ENCODE measurements at regions not wholly inside any gene's neighbourhood (a gene's known extent, or its start where the extent isn't known, plus 50 kb on each side); places are given as distances from the start of the nearest gene placed in this dataset.
A peak's percentile ranks its signal among the peaks of the same experiment; 100 is the strongest.

DNA sequence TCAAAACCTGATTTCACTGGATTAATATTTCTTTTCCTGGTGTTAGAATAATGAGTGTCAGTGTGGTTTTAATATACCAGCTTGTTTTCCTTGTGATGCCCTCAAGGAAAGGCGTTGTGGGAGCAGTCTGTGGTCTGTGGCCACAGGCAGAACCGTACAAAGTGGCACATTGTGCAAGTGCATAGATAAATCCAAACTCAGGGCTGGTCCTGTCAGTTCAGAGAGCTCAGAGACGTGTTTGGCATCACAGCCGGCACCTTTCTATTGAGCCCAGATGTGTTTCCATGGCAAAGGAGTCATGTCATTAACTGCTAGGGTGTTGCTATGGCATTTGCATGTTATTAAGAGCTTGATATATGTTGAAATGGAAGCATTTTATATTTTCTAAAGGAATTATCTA lies 289.9 kb upstream of the RASGRP1 start:
- TF ChIP-seq, protein P1, sequence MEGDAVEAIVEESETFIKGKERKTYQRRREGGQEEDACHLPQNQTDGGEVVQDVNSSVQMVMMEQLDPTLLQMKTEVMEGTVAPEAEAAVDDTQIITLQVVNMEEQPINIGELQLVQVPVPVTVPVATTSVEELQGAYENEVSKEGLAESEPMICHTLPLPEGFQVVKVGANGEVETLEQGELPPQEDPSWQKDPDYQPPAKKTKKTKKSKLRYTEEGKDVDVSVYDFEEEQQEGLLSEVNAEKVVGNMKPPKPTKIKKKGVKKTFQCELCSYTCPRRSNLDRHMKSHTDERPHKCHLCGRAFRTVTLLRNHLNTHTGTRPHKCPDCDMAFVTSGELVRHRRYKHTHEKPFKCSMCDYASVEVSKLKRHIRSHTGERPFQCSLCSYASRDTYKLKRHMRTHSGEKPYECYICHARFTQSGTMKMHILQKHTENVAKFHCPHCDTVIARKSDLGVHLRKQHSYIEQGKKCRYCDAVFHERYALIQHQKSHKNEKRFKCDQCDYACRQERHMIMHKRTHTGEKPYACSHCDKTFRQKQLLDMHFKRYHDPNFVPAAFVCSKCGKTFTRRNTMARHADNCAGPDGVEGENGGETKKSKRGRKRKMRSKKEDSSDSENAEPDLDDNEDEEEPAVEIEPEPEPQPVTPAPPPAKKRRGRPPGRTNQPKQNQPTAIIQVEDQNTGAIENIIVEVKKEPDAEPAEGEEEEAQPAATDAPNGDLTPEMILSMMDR (IDR thresholded peaks at IDR 0.05; ENCODE audit: control insufficient read depth, insufficient read depth, low read depth, low read length, missing control alignments), result no peak
- DNase-seq (ENCODE audit: low read depth), result peak; percentile 76
- H3K4me3 ChIP-seq (ENCODE audit: control insufficient read depth, low read depth, low read length), result no peak overlapping the region

DNA sequence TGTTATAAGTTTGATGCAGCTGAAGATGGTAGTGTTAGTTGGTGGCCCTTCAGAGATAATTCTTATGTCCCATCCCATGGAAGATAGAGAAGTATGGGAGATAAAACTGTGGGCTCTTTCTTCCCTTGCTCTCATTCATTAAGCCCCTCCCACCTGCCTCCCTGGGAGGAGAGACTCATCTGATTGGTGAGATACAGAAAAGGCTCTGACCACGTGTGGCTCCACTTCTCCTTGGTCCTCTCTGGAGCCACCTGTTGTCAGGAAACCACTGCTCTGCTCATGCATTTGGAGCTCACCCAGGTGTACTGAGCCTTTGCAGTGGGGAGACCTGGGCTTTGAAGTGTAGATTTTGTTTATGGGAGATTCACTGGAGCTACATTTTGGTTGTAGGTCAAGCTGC lies 293.2 kb upstream of the RASGRP1 start:
- DNase-seq (ENCODE audit: low read depth), result no peak
- H3K4me3 ChIP-seq (ENCODE audit: control insufficient read depth, low read depth, low read length), result no peak overlapping the region
- TF ChIP-seq, protein P1 (IDR thresholded peaks at IDR 0.05; ENCODE audit: control insufficient read depth, insufficient read depth, low read depth, low read length, missing control alignments), result no peak

DNA sequence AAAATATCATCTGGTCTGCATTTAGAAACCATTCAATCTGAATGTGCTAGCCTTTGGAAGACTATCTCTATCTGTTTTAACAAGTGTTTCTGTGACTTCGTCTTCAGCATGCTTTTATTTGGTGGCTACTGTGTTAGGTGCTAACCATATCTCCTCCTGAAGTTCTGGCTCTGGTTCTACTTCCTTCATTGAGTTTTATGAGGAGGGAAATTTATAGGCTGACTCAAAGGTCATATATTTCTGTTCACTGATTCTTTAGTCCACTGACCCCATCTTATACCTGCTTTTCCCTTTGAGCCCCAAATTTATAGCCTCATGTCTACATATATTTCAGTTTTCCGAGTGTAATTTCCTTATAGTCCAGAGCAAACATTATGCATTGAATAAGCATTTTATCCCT lies 295.0 kb upstream of the RASGRP1 start:
- no peak overlapping the region for H3K4me3 ChIP-seq (ENCODE audit: control insufficient read depth, low read depth, low read length)
- TF ChIP-seq, protein P1 (IDR thresholded peaks at IDR 0.05; ENCODE audit: control insufficient read depth, insufficient read depth, low read depth, low read length, missing control alignments), result no peak
- DNase-seq (ENCODE audit: low read depth), result no peak

DNA sequence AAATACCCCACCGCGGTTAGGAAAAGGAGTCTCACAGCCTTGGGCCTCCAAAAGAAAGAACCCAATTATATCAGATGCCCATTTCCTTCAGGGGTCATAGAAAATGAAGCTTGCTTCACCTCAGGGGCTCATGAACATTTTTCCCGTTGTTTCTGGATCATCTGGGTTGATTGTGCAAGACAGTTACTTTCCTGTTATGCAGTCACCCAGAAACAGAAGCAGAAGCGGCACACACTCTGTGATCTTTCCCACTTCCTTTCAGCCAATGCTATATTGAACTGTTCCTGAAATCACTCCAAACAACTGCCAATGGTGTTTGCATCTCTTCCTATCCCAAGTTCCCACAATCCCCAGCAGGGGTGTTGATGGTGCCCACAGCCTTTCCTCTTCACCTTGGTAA lies 295.6 kb upstream of the RASGRP1 start:
- H3K4me3 ChIP-seq (ENCODE audit: control insufficient read depth, low read depth, low read length), result no peak overlapping the region
- TF ChIP-seq, protein P1 (IDR thresholded peaks at IDR 0.05; ENCODE audit: control insufficient read depth, insufficient read depth, low read depth, low read length, missing control alignments), result no peak
- DNase-seq (ENCODE audit: low read depth), result no peak

DNA sequence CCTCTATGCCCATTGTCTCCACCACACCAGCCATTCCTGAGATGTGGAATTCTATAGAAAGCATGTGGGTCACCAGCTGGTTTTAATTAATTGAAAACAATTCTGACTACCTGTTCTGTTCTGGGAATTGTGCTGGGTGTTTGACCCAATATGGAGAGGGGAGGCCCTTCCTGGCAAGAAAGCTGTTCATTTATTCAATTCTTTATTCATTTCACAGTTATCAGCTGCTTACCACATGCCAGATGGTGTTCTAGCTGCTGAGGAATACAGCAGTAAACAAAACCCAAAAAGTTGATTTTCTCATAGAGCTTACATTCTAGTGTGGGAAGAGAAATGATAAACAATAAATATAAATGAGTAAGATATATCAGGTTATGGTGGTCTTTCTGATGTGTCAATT lies 296.1 kb upstream of the RASGRP1 start:
- DNase-seq (ENCODE audit: low read depth), result no peak
- TF ChIP-seq, protein P1 (IDR thresholded peaks at IDR 0.05; ENCODE audit: control insufficient read depth, insufficient read depth, low read depth, low read length, missing control alignments), result no peak
- H3K4me3 ChIP-seq (ENCODE audit: control insufficient read depth, low read depth, low read length), result no peak overlapping the region

DNA sequence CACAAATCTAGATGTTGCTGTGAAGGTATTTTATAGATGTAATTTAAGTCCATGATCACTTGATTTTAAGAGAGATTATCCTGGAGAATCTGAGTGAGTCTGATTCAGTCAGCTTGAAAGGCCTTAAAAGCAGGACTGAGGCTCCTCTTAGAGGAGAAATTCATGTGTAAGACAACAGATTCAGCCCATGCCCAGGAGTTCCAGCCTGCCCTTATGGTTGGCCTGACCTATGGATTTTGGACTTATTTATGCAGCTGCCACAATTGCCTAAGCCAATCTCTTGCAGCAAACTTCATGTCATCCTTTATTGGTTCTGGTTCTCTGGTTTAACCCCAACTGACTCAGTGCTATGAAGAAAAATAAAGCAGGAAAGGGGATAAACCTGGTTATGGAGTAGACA lies 296.5 kb upstream of the RASGRP1 start:
- no peak for DNase-seq (ENCODE audit: low read depth)
- TF ChIP-seq, protein P1 (IDR thresholded peaks at IDR 0.05; ENCODE audit: control insufficient read depth, insufficient read depth, low read depth, low read length, missing control alignments), result no peak
- H3K4me3 ChIP-seq (ENCODE audit: control insufficient read depth, low read depth, low read length), result no peak overlapping the region

DNA sequence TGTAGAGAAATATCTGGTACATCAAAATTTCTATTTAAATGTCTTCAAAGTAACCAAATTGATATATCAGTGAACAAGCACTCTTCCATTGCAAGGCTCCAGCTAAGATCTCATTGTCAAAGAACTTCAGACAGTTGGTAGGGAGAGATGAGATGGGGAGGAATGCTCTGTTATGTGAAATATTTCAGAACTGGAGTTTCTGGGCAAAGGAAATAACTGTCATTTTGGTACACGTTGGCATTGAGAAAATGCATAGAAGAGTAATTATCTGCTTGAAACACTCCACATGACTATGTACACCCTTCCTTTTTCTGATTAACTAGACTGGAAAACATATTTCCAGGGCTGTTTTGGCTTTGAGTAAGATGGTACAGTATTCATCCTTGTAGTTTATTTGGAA lies 297.5 kb upstream of the RASGRP1 start:
- no peak overlapping the region for H3K4me3 ChIP-seq (ENCODE audit: control insufficient read depth, low read depth, low read length)
- TF ChIP-seq, protein P1 (IDR thresholded peaks at IDR 0.05; ENCODE audit: control insufficient read depth, insufficient read depth, low read depth, low read length, missing control alignments), result no peak
- no peak for DNase-seq (ENCODE audit: low read depth)

Measured in AG09309 (cell line).